Endothelial cell of umbilical vein (primary cell): ENCODE measurements at regions not wholly inside any gene's neighbourhood (a gene's known extent, or its start where the extent isn't known, plus 50 kb on each side); places are given as distances from the start of the nearest gene placed in this dataset.

Source experiments
- GATA2 ChIP-seq: IDR thresholded peaks from 2 replicates; pipeline ENCODE4 v1.7.0; 2011; ENCODE audit warnings: low read depth, mild to moderate bottlenecking, moderate library complexity, mixed read lengths, low read length; ENCODE audit not compliant: insufficient read length, insufficient read depth
- POLR2A ChIP-seq: IDR thresholded peaks from 2 replicates; pipeline ENCODE4 v1.6.1; 2012; ENCODE audit warnings: low read depth, mild to moderate bottlenecking, control low read depth, low read length
- TF ChIP-seq, protein P1 (sequence below), 2 donors: IDR thresholded peaks; 1 replicate in 1 of 2; 2 replicates in 1 of 2; pipeline ENCODE4 v1.5.1; 2011; ENCODE audit warnings: low read length in 2 of 2, mild to moderate bottlenecking in 2 of 2, moderate library complexity in 2 of 2, control low read depth in 1 of 2, inconsistent platforms in 1 of 2, low read depth in 1 of 2; ENCODE audit not compliant: insufficient read depth in 1 of 2; ENCODE audit errors: extremely low read depth in 1 of 2

- no peak for TF ChIP-seq POLR2A
- TF ChIP-seq GATA2, result no peak
- TF ChIP-seq, protein P1, sequence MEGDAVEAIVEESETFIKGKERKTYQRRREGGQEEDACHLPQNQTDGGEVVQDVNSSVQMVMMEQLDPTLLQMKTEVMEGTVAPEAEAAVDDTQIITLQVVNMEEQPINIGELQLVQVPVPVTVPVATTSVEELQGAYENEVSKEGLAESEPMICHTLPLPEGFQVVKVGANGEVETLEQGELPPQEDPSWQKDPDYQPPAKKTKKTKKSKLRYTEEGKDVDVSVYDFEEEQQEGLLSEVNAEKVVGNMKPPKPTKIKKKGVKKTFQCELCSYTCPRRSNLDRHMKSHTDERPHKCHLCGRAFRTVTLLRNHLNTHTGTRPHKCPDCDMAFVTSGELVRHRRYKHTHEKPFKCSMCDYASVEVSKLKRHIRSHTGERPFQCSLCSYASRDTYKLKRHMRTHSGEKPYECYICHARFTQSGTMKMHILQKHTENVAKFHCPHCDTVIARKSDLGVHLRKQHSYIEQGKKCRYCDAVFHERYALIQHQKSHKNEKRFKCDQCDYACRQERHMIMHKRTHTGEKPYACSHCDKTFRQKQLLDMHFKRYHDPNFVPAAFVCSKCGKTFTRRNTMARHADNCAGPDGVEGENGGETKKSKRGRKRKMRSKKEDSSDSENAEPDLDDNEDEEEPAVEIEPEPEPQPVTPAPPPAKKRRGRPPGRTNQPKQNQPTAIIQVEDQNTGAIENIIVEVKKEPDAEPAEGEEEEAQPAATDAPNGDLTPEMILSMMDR (IDR thresholded peaks at IDR 0.05; ENCODE audit: extremely low read depth in 1 of 2, insufficient read depth in 1 of 2, low read depth in 1 of 2, low read length in 2 of 2), result no peak
These were observed 590.5 kb downstream of the CCDC171 start for GRCh38 chr9:16143310-16143709.
